ENCODE measurements at regions not wholly inside any gene's neighbourhood (a gene's known extent, or its start where the extent isn't known, plus 50 kb on each side); places are given as distances from the start of the nearest gene placed in this dataset.

- no peak for TF ChIP-seq PRDM15 (CRISPR knock-in tag; IDR thresholded peaks at IDR 0.05)
- TF ChIP-seq, protein P1, sequence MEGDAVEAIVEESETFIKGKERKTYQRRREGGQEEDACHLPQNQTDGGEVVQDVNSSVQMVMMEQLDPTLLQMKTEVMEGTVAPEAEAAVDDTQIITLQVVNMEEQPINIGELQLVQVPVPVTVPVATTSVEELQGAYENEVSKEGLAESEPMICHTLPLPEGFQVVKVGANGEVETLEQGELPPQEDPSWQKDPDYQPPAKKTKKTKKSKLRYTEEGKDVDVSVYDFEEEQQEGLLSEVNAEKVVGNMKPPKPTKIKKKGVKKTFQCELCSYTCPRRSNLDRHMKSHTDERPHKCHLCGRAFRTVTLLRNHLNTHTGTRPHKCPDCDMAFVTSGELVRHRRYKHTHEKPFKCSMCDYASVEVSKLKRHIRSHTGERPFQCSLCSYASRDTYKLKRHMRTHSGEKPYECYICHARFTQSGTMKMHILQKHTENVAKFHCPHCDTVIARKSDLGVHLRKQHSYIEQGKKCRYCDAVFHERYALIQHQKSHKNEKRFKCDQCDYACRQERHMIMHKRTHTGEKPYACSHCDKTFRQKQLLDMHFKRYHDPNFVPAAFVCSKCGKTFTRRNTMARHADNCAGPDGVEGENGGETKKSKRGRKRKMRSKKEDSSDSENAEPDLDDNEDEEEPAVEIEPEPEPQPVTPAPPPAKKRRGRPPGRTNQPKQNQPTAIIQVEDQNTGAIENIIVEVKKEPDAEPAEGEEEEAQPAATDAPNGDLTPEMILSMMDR (IDR thresholded peaks at IDR 0.05 in 2 of 3, conservative IDR thresholded peaks at IDR 0.05 in 1 of 3; ENCODE audit: control insufficient read depth in 2 of 3, extremely low read depth in 1 of 3, insufficient read depth in 1 of 3, low read depth in 3 of 3, low read length in 3 of 3): no peak
- TF ChIP-seq ESRRA (IDR thresholded peaks at IDR 0.05; ENCODE audit: low read length): no peak
- TF ChIP-seq POLR2AphosphoS5 (IDR thresholded peaks at IDR 0.05; ENCODE audit: low read length): no peak
- no peak for TF ChIP-seq CHD4 (IDR thresholded peaks at IDR 0.05)
- TF ChIP-seq REST (IDR thresholded peaks at IDR 0.05; ENCODE audit: low read depth, low read length): no peak
- no peak for TF ChIP-seq USF2 (IDR thresholded peaks at IDR 0.05; ENCODE audit: borderline replicate concordance, low read depth, low read length)
- TF ChIP-seq CBX3 (IDR thresholded peaks at IDR 0.05; ENCODE audit: borderline replicate concordance, low read depth): no peak
Observed at GRCh38 chr1:201707027-201707426, 121.9 kb upstream of the IPO9 start.

All from GM12878 (cell line).